Activated CD4-positive, alpha-beta T cell treated with anti-CD3 and anti-CD28 coated beads for 36 hours (primary cell): ENCODE measurements at regions not wholly inside any gene's neighbourhood (a gene's known extent, or its start where the extent isn't known, plus 50 kb on each side); places are given as distances from the start of the nearest gene placed in this dataset.

ENCODE experiments used
- ATAC-seq: fragments of 200-7000 bp; cut with Tn5 transposase; one replicate; pipeline ENCODE4 v1.10.0; 2021; ENCODE audit warnings: mild to moderate bottlenecking, moderate library complexity
- CTCF ChIA-PET: fragments of 350-600 bp; sonication (Branson Sonifier 250); formaldehyde crosslinking; loops from one replicate; lab custom pipeline; 2021; ENCODE audit warnings: antibody characterized with exemption; lab: Charles Lee
- POLR2A ChIA-PET: fragments of 350-600 bp; sonication (Branson Sonifier 250); formaldehyde crosslinking; loops from one replicate; lab custom pipeline; 2021; ENCODE audit warnings: antibody characterized with exemption, inconsistent platforms; lab: Charles Lee
- DNase-seq: peaks from one replicate; pipeline ENCODE4 v3.0.0-alpha.2; 2020
- H3K27ac Mint-ChIP-seq: one replicate; pipeline ENCODE4 v1.8.0; 2021; ENCODE audit warnings: mixed read lengths
- H3K27me3 Mint-ChIP-seq: one replicate; pipeline ENCODE4 v1.8.0; 2021; ENCODE audit warnings: mixed read lengths
- H3K36me3 Mint-ChIP-seq: one replicate; pipeline ENCODE4 v1.8.0; 2021; ENCODE audit warnings: low read depth, mixed read lengths
- H3K4me1 Mint-ChIP-seq: one replicate; pipeline ENCODE4 v1.8.0; 2021; ENCODE audit warnings: mixed read lengths
- H3K4me3 Mint-ChIP-seq: one replicate; pipeline ENCODE4 v1.8.0; 2021; ENCODE audit warnings: mild to moderate bottlenecking, moderate library complexity, mixed read lengths
- H3K9me3 Mint-ChIP-seq: one replicate; pipeline ENCODE4 v1.8.0; 2021; ENCODE audit warnings: low read depth, mixed read lengths
- intact Hi-C, 2 experiments: fragments of 100-400 bp; cut with DNase I in 1 of 2; cut with micrococcal nuclease in 1 of 2; formaldehyde crosslinking; loops; one replicate each; pipeline versions ENCODE4 v1.14.2 to v1.15.1; 2022 to 2024; cut with DNase I, micrococcal nuclease

DNA sequence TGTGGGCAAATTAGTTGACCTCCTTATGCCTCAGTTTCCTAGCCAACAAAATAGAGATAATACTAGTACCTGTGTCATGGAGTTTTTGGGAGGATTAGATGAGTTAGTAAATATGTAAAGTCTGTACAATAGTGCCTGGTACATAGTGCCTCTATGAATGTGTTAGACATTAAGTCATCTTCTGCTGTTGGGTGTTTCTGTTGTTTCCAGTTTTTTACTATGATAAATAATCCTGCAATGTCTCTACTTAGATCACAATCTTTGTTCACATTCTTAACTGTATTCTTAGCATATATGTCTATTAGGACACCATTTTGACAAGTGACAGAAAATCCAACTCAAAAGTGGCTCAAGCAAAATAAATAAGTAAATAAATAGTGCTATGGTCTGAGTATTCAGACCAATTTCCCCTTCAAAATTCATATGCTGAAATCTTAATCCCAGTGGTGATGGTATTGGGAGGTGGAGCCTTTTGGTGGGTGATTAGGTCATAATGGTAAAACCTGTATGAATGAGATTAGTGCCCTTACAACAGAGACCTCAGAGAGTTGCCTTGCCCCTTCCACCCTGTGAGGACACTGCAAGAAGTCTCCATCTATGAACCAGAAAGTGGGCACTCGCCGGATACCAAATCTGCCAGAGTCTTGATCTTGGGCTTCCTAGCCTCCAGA, 84.3 kb downstream of the DIRAS3 start:
- Mint-ChIP-seq H3K4me3 (no peak overlapping the region), H3K36me3 (no peaks in the 10 kb centered on the region), H3K27ac (no peak overlapping the region), H3K27me3 (no peaks in the 10 kb centered on the region), H3K4me1 (no peaks in the 10 kb centered on the region), H3K9me3 (peaks cover 21% of the 10 kb centered on the region)
- DNase-seq (no peak), ATAC-seq (no peak)
- intact Hi-C loops = no loop called here
- ChIA-PET POLR2A (no interaction called here), CTCF (no interaction called here)

- no peaks in the 10 kb centered on the region for H3K4me1 Mint-ChIP-seq
- intact Hi-C loops = no loop called here
- ChIA-PET POLR2A (no interaction called here), CTCF (no interaction called here)
- H3K9me3 Mint-ChIP-seq = peaks cover 16% of the 10 kb centered on the region
- H3K4me3 Mint-ChIP-seq = no peak overlapping the region
- no peak overlapping the region for H3K27ac Mint-ChIP-seq
- DNase-seq = no peak
- no peaks in the 10 kb centered on the region for H3K27me3 Mint-ChIP-seq
- H3K36me3 Mint-ChIP-seq = no peaks in the 10 kb centered on the region
- no peak for ATAC-seq
Measured at GRCh38 chr1:67963263-67963662, 87.2 kb downstream of the DIRAS3 start.

DNA sequence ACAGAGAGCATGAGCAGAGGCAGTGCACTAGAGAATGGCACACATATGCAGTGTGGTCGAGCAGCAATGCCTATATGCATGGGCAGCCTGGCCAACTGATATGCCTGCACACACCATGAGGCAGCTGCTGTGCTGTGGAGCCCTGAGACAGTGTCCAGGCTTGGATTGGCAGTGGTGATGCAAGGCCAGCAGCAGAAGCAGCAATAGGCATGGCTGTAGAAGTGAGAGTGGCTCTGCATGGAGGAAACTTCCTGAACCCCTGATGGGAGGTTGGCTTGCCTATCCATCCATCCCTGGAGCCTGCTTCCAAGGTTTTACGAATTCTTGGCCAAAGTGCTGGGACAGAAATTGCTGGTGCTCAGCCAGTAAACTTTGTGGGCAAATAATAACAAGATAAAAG, 89.7 kb downstream of the DIRAS3 start:
- DNase-seq = no peak
- no peak overlapping the region for H3K4me3 Mint-ChIP-seq
- ChIA-PET CTCF (no interaction called here), POLR2A (no interaction called here)
- H3K27me3 Mint-ChIP-seq = no peaks in the 10 kb centered on the region
- no peak overlapping the region for H3K27ac Mint-ChIP-seq
- H3K36me3 Mint-ChIP-seq = no peaks in the 10 kb centered on the region
- peaks cover 16% of the 10 kb centered on the region for H3K9me3 Mint-ChIP-seq
- no peak for ATAC-seq
- H3K4me1 Mint-ChIP-seq = no peaks in the 10 kb centered on the region
- intact Hi-C loops = no loop called here

- no peak for DNase-seq
- ChIA-PET POLR2A (no interaction called here), CTCF (no interaction called here)
- intact Hi-C loops = no loop called here
- no peak for ATAC-seq
- Mint-ChIP-seq H3K4me3 (no peak overlapping the region), H3K27me3 (peaks cover 7% of the 10 kb centered on the region), H3K4me1 (no peaks in the 10 kb centered on the region), H3K36me3 (no peaks in the 10 kb centered on the region), H3K27ac (no peak overlapping the region), H3K9me3 (peaks cover 8% of the 10 kb centered on the region)
Measured at GRCh38 chr1:67958472-67958871, 92.0 kb downstream of the DIRAS3 start.

- DNase-seq = no peak
- H3K9me3 Mint-ChIP-seq = peaks cover 2% of the 10 kb centered on the region
- ATAC-seq = no peak
- ChIA-PET CTCF (interaction anchor here (0.7 kb wide), 1 partner anchor 159 kb away, joined by 3 read pairs; no protein-coding TSS in a partner anchor), POLR2A (no interaction called here)
- intact Hi-C loops = no loop called here
- no peak overlapping the region for H3K27ac Mint-ChIP-seq
- H3K4me1 Mint-ChIP-seq = no peaks in the 10 kb centered on the region
- peaks cover 7% of the 10 kb centered on the region for H3K27me3 Mint-ChIP-seq
- H3K4me3 Mint-ChIP-seq = no peak overlapping the region
- no peaks in the 10 kb centered on the region for H3K36me3 Mint-ChIP-seq
Measured at GRCh38 chr1:67957066-67957465, 93.4 kb downstream of the DIRAS3 start.

- Mint-ChIP-seq H3K4me1 (no peaks in the 10 kb centered on the region), H3K4me3 (no peak overlapping the region), H3K9me3 (no peaks in the 10 kb centered on the region), H3K36me3 (no peaks in the 10 kb centered on the region), H3K27ac (no peak overlapping the region), H3K27me3 (peaks cover 7% of the 10 kb centered on the region)
- DNase-seq = no peak
- ATAC-seq = no peak
- intact Hi-C loops = no loop called here
- ChIA-PET CTCF (interaction anchor here (0.6 kb wide), 1 partner anchor 48 kb away, joined by 3 read pairs; no protein-coding TSS in a partner anchor), POLR2A (no interaction called here)
Measured at GRCh38 chr1:67956116-67956515, 94.3 kb downstream of the DIRAS3 start.

- no peaks in the 10 kb centered on the region for H3K9me3 Mint-ChIP-seq
- peaks cover 7% of the 10 kb centered on the region for H3K27me3 Mint-ChIP-seq
- ChIA-PET POLR2A (no interaction called here), CTCF (interaction anchor here (0.6 kb wide), 1 partner anchor 49 kb away, joined by 3 read pairs; no protein-coding TSS in a partner anchor)
- DNase-seq (no peak), ATAC-seq (no peak)
- H3K4me3 Mint-ChIP-seq = no peak overlapping the region
- intact Hi-C loops = no loop called here
- no peaks in the 10 kb centered on the region for H3K36me3 Mint-ChIP-seq
- no peak overlapping the region for H3K27ac Mint-ChIP-seq
- H3K4me1 Mint-ChIP-seq = no peaks in the 10 kb centered on the region
Measured at GRCh38 chr1:67955591-67955990, 94.8 kb downstream of the DIRAS3 start.

DNA sequence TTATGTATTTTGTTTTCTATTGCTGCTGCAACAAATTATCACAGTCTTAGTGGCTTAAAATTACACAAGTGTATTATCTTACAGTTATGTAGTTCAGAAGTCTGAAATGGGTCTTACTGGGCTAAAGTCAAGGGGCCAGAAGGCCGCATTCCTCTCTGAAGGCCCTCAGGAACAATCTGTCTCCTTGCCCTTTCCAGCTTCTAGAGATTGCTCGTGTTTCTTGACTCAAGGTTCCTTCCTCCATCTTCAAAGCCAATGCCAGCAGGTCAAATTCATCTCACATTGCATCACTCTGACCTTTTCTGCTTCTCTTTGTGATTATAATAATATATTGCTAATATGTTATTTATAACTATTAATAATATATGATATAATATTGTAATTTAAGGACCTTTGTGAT, 97.1 kb downstream of the DIRAS3 start:
- Mint-ChIP-seq H3K27me3 (peaks cover 7% of the 10 kb centered on the region), H3K9me3 (no peaks in the 10 kb centered on the region), H3K27ac (no peak overlapping the region), H3K4me3 (no peak overlapping the region), H3K36me3 (no peaks in the 10 kb centered on the region), H3K4me1 (no peaks in the 10 kb centered on the region)
- intact Hi-C loops = no loop called here
- CTCF ChIA-PET = no interaction called here
- DNase-seq = no peak
- ATAC-seq = no peak
- POLR2A ChIA-PET = no interaction called here

- H3K27ac Mint-ChIP-seq = no peak overlapping the region
- intact Hi-C loops = no loop called here
- CTCF ChIA-PET = no interaction called here
- POLR2A ChIA-PET = interaction anchor here (0.6 kb wide), 1 partner anchor 75 kb away, joined by 6 read pairs; no protein-coding TSS in a partner anchor
- H3K9me3 Mint-ChIP-seq = no peaks in the 10 kb centered on the region
- H3K27me3 Mint-ChIP-seq = peaks cover 7% of the 10 kb centered on the region
- no peak overlapping the region for H3K4me3 Mint-ChIP-seq
- H3K4me1 Mint-ChIP-seq = no peaks in the 10 kb centered on the region
- ATAC-seq (no peak), DNase-seq (no peak)
- H3K36me3 Mint-ChIP-seq = no peaks in the 10 kb centered on the region
Measured at GRCh38 chr1:67952071-67952470, 98.4 kb downstream of the DIRAS3 start.

GRCh38 chr1:67951014-67951413, 99.4 kb downstream of the DIRAS3 start:
- ChIA-PET POLR2A (no interaction called here), CTCF (no interaction called here)
- Mint-ChIP-seq H3K4me3 (no peak overlapping the region), H3K27ac (no peak overlapping the region), H3K9me3 (no peaks in the 10 kb centered on the region), H3K27me3 (peaks cover 7% of the 10 kb centered on the region), H3K4me1 (no peaks in the 10 kb centered on the region), H3K36me3 (no peaks in the 10 kb centered on the region)
- intact Hi-C loops = no loop called here
- no peak for DNase-seq
- no peak for ATAC-seq

- ATAC-seq = no peak
- DNase-seq = no peak
- intact Hi-C loops = no loop called here
- H3K9me3 Mint-ChIP-seq = no peaks in the 10 kb centered on the region
- CTCF ChIA-PET = no interaction called here
- H3K27me3 Mint-ChIP-seq = no peaks in the 10 kb centered on the region
- no peaks in the 10 kb centered on the region for H3K36me3 Mint-ChIP-seq
- POLR2A ChIA-PET = no interaction called here
- no peaks in the 10 kb centered on the region for H3K4me1 Mint-ChIP-seq
- H3K27ac Mint-ChIP-seq = no peak overlapping the region
- no peak overlapping the region for H3K4me3 Mint-ChIP-seq
Measured at GRCh38 chr1:67948151-67949080, 102.0 kb downstream of the DIRAS3 start.

- Mint-ChIP-seq H3K27me3 (no peaks in the 10 kb centered on the region), H3K36me3 (no peaks in the 10 kb centered on the region), H3K9me3 (no peaks in the 10 kb centered on the region), H3K4me3 (no peak overlapping the region), H3K27ac (no peak overlapping the region), H3K4me1 (no peaks in the 10 kb centered on the region)
- ChIA-PET CTCF (no interaction called here), POLR2A (no interaction called here)
- intact Hi-C loops = no loop called here
- DNase-seq (no peak), ATAC-seq (no peak)
Measured at GRCh38 chr1:67947114-67947513, 103.3 kb downstream of the DIRAS3 start.
